ENCODE measurements at regions not wholly inside any gene's neighbourhood (a gene's known extent, or its start where the extent isn't known, plus 50 kb on each side); places are given as distances from the start of the nearest gene placed in this dataset.

- intact Hi-C loops (cut with DNase I): loop anchor here in 1 of 2 donors (5.0 kb wide), 1 partner anchor 835 kb away; no protein-coding TSS in a partner anchor
- no peak for DNase-seq (ENCODE audit: low spot score)
Measured at GRCh38 chr5:74957029-74957784, 91.0 kb upstream of the FAM169A start.

DNA sequence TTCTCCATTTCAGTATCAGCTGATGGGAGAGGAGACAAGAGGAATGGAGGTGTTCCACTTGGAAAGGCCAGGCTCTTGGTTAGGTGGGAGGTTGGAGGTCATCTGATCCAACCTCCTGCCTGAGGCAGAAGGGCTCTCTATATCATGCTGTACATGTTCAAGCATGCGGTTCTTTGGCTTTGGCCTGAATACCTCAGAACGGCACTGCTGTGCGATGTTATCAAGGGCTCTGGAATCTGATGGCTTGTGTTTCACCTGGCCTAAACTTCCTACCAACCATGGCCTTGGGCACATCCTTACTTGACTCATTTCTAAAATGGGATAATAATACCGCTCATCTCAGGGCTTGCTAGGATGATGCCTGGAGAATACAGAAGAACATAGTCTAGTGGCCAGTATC is 90.1 kb upstream of the FAM169A start:
- intact Hi-C loops (cut with DNase I): loop anchor here in 1 of 2 donors (5.0 kb wide), 1 partner anchor 834 kb away; no protein-coding TSS in a partner anchor
- DNase-seq (ENCODE audit: low spot score): no peak

GRCh38 chr5:74954919-74955318 is 88.7 kb upstream of the FAM169A start:
- intact Hi-C loops (cut with DNase I): loop anchor here in 1 of 2 donors (5.0 kb wide), 2 partner anchors 833 to 1207 kb away; no protein-coding TSS in a partner anchor

DNA sequence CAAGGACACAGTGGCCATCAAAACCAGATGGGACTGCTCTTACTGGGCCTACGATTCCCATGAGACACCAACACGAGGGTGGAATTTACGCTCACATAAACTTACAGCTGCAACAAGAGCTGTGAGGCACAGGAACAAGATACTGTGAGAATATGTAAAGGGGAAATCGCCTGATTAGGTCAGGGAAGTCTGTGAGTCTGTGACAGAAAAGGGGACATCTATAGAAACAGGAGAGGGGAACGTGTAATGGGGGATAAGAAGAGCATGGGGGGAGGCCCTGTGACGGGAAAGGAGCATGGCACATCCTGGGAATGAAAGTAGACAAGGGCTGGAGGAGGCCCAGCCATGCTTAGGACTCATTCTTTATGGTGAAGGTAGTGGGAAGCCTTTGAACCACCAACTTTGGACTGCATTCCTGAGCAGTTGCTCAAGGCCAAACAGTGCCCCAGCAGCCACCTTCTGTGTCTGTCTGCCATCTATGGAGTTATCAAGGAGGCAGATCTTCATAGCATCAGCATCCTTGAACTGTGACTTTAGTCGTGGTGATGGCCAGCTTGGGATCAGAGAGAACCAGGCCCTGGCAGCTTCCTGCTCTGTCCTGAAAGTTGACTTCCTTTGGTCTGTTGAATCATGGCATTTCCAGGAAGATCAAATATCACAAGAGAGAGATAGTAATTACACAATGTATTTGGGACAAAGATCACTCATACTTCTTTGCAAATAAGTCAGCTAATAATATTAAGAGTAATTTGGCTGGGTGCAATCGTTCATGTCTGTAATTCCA is 87.9 kb upstream of the FAM169A start:
- intact Hi-C loops (cut with DNase I): loop anchor here in 1 of 2 donors (5.0 kb wide), 1 partner anchor 1208 kb away; no protein-coding TSS in a partner anchor
- DNase-seq (ENCODE audit: low spot score): no peak

More at GRCh38 chr5:74954919-74955318, 88.7 kb upstream of the FAM169A start:
- DNase-seq (ENCODE audit: low spot score): no peak

GRCh38 chr5:74953554-74953936 is 87.4 kb upstream of the FAM169A start:
- intact Hi-C loops (cut with DNase I): loop anchor here in 1 of 2 donors (5.0 kb wide), 1 partner anchor 1209 kb away; no protein-coding TSS in a partner anchor
- no peak for DNase-seq (ENCODE audit: low spot score)

DNA sequence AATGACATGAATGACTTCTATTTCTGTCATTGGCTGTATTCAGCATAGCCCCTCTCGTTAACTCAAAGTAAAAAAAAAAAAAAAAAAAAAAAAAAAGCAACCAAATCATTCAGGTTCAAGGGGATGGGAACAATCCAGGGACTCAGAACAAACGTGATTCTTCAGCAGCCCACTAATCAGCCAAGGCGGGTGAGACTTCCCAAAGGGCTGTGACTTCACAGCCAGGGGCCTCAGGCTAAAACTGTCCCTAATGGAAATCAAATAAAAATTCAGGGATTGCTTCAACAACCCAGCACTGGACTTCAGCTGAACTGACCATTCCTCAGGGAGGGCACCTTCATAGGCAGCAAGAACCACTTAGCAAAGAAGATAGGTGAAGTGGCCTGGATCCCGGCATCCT is 86.2 kb upstream of the FAM169A start:
- intact Hi-C loops (cut with DNase I): loop anchor here in 1 of 2 donors (5.0 kb wide), 1 partner anchor 1210 kb away; no protein-coding TSS in a partner anchor

GRCh38 chr5:74951865-74952264 is 85.7 kb upstream of the FAM169A start:
- no peak for DNase-seq (ENCODE audit: low spot score)
- intact Hi-C loops (cut with DNase I): loop anchor here in 1 of 2 donors (5.0 kb wide), 1 partner anchor 1210 kb away; no protein-coding TSS in a partner anchor

More for the DNA sequence above, 86.2 kb upstream of the FAM169A start:
- no peak for DNase-seq (ENCODE audit: low spot score)

DNA sequence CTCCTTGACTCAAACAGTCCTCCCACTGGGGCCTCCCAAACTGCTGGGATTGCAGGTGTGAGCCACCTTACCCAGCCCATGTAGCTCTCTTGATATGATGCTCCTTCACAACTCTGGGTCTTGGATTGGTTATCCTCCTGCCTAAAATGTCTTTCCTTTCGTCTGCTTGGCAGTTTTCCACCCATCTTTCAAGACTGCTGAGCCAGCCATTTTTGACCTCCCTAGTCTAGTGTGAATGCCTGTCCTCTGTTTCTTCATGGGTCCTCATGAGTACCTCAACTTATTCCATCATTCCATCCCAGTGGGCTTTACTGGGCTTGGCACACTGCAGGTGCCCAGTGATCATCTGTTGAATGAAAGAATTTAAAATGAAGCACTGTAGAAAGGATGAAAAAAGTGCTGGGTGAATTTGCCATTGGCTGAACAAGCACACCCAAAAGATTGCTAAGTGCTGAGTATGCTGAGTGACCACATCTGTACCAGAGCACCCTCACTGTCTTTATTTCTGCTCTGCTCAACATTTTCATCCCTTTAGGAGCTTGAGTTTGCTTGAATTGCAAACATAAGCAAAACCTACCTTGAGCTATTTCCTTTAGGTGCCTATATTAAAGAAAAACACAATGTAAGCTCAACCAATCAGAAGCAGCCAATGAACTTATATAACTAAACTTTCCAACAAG is 84.8 kb upstream of the FAM169A start:
- no peak for DNase-seq (ENCODE audit: low spot score)
- intact Hi-C loops (cut with DNase I): loop anchor here in 1 of 2 donors (5.0 kb wide), 1 partner anchor 1211 kb away; no protein-coding TSS in a partner anchor

DNA sequence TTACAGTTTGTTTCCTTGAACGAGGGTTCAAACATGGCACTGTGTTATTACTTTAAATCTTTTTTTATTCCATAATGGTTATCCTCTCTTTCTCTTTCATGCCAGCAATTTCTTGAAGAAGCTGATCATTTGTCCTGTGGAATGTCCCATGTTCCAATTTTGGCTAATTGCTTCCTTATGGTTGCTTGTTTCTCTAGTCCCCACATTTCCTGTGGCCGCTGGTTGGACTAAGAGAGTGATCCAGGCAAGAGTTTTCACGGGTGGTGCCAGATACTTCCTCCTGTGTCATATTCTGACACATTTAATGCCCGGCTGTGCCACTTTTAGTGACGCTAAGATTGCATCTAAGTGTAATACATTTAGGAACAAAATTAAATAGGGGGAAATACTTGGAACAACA is 83.8 kb upstream of the FAM169A start:
- DNase-seq (ENCODE audit: low spot score): no peak
- intact Hi-C loops (cut with DNase I): loop anchor here in 1 of 2 donors (5.0 kb wide), 1 partner anchor 1212 kb away; no protein-coding TSS in a partner anchor

- no peak for DNase-seq (ENCODE audit: low spot score)
- intact Hi-C loops (cut with DNase I): no loop called here
Measured at GRCh38 chr5:74948031-74948546, 81.9 kb upstream of the FAM169A start.

DNA sequence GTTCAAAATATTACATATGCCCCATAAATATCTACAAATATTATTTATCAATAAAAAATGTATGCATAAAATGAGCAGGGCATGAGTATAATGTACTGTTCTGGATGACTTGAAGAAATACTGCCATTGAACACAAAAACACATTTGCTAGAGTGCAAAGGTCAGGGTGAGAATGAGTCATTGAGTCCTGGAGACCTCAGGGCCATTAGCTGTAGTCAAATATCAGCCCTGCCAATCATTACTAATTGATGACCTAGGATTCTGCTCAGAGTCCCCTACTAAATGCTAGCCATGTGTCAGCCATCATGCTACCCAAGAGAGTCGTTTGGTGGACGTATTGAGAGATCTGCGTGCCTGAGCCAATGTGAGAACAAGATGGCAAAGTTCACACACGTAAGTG is 80.3 kb upstream of the FAM169A start:
- no peak for DNase-seq (ENCODE audit: low spot score)
- intact Hi-C loops (cut with DNase I): no loop called here

DNA sequence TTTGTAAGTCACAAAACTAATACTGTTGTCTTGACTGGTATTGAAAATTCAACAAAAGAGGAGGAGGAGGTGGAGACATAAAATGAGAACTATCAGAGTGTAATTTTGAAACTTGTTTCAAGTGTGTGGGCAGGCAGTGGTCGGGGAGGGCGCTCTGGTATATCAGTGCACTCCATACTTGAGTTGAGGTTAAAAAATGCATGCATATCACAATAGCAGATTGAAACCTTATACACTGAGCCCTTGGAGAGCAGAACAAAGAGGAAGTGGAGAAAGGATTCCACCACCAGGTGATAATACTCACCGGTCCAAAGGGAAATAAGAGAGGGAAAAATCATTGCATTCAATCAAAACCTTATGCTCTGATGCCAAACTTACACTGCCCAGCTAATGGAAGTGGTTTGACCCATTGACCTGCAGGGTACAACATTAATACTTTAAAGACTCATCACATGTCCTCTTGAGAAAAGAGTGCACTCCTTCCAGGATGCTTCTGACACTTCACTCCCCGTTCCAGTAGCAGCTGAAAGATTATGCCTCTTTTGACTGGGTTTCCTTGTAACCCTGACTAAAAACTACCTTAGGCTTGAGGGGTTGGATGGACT is 79.5 kb upstream of the FAM169A start:
- intact Hi-C loops (cut with DNase I): no loop called here
- no peak for DNase-seq (ENCODE audit: low spot score)

- no peak for DNase-seq (ENCODE audit: low spot score)
- intact Hi-C loops (cut with DNase I): no loop called here
Measured at GRCh38 chr5:74943905-74944304, 77.7 kb upstream of the FAM169A start.

- no peak for DNase-seq (ENCODE audit: low spot score)
- intact Hi-C loops (cut with DNase I): no loop called here
Measured at GRCh38 chr5:74942622-74943286, 76.6 kb upstream of the FAM169A start.

DNA sequence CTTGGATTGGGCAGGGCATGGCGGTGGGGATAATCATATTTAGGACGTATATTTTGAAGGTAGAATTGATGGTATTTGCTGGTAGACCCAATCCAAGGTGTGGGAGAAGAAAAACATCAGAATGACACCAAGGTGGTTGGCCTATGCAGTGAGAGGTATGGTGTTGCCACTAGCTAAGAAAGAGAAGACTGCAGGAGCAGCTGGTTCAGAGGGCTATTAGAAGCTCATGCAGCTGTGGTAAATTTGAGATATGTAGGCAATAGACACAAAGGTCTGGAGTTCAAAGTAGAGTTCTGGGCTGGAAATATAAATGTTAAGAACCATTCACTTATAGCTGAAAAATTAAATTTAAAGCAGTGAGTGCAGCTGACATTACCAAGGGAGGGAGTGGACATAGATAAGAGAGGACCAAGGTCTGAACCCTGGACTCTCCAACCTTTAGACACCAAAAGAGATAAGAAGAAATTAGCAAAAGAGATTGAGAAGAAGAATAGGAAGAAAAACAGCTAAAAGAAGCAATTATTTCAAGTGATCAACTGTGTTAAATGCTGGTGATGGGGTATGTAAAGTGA is 74.7 kb upstream of the FAM169A start:
- no peak for DNase-seq (ENCODE audit: low spot score)
- intact Hi-C loops (cut with DNase I): no loop called here

DNA sequence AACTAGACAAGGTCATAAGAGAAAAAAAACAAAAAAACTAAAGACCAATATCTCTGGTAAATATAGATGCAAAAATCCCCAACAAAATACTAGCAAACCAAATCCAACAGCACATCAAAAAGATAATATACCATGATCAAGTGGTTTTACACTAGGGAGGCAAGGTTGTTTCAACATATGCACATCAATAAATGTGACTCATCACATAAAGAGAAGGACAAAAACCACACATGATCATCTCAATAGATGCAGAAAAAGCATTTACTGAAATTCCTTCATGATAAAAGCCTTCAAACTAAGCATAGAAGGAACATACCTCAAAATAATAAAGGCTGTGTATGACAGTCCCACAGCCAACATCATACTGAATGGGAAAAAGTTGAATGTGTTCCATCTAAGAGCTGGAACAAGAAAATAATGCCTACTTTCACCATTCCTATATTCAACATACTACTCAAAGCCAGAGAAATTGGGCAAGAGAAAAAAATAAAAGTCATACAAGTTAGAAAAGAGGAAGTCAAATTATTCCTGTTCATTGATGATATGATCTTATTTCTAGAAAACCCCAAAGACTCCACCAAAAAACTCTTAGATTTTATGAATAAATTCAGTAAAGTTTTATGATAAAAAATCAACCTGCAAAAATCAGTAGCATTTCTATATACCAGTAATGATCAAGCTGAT is 72.2 kb upstream of the FAM169A start:
- intact Hi-C loops (cut with DNase I): no loop called here
- no peak for DNase-seq (ENCODE audit: low spot score)

- intact Hi-C loops (cut with DNase I): no loop called here
- no peak for DNase-seq (ENCODE audit: low spot score)
Measured at GRCh38 chr5:74935752-74936091, 69.5 kb upstream of the FAM169A start.

Data from posterior vena cava (tissue), 2 donors.